SK-N-SH treated with all-trans-retinoic acid at 6 μM for 48 hours (cell line): ENCODE measurements at regions not wholly inside any gene's neighbourhood (a gene's known extent, or its start where the extent isn't known, plus 50 kb on each side); places are given as distances from the start of the nearest gene placed in this dataset.

ENCODE experiments used
- ATAC-seq: fragments of 200-7000 bp; cut with Tn5 transposase; 3 replicates; pipeline ENCODE4 v1.9.1; 2020; ENCODE audit warnings: mild to moderate bottlenecking, moderate library complexity
- ARNTL ChIP-seq: fragments of 450-650 bp; formaldehyde crosslinking; IDR thresholded peaks from 2 replicates; pipeline ENCODE4 v1.5.0; 2020; ENCODE audit warnings: low read depth, mild to moderate bottlenecking, moderate library complexity, borderline replicate concordance
- BACH2 ChIP-seq: fragments of 250-450 bp; sonication (Bioruptor Pico); IDR thresholded peaks from 2 replicates; pipeline ENCODE4 v1.9.0; 2021; ENCODE audit warnings: mild to moderate bottlenecking, borderline replicate concordance
- CREB5 ChIP-seq: fragments of 250-450 bp; sonication (Bioruptor Pico); IDR thresholded peaks from 2 replicates; pipeline ENCODE4 v1.5.1; 2020; ENCODE audit warnings: low read depth, mild to moderate bottlenecking, moderate library complexity
- CSDC2 ChIP-seq: fragments of 250-450 bp; sonication (Bioruptor Pico); IDR thresholded peaks from 2 replicates; pipeline ENCODE4 v1.5.0; 2020; ENCODE audit warnings: mild to moderate bottlenecking, moderate library complexity
- CSRNP3 ChIP-seq: fragments of 250-450 bp; sonication (Bioruptor Pico); IDR thresholded peaks from 2 replicates; pipeline ENCODE4 v1.5.1; 2021; ENCODE audit warnings: mild to moderate bottlenecking, moderate library complexity
- ESRRG ChIP-seq: fragments of 250-450 bp; sonication (Bioruptor Pico); IDR thresholded peaks from 2 replicates; pipeline ENCODE4 v1.6.1; 2021; ENCODE audit warnings: mild to moderate bottlenecking
- GLIS3 ChIP-seq: fragments of 250-450 bp; sonication (Bioruptor Pico); IDR thresholded peaks from 2 replicates; pipeline ENCODE4 v1.5.0; 2020; ENCODE audit warnings: mild to moderate bottlenecking, moderate library complexity
- ISL1 ChIP-seq: fragments of 250-450 bp; sonication (Bioruptor Pico); IDR thresholded peaks from 2 replicates; pipeline ENCODE4 v2.1.2; 2022; ENCODE audit warnings: mild to moderate bottlenecking, moderate library complexity
- OSR1 ChIP-seq: fragments of 250-450 bp; sonication (Bioruptor Pico); IDR thresholded peaks from 2 replicates; pipeline ENCODE4 v1.8.0; 2022; ENCODE audit warnings: moderate library complexity, mild to moderate bottlenecking, inconsistent platforms
- PATZ1 ChIP-seq: fragments of 250-450 bp; sonication (Bioruptor Pico); IDR thresholded peaks from 2 replicates; pipeline ENCODE4 v1.8.0; 2020; ENCODE audit warnings: mild to moderate bottlenecking, moderate library complexity, borderline replicate concordance
- POU6F1 ChIP-seq: fragments of 250-450 bp; sonication (Bioruptor Pico); IDR thresholded peaks from 2 replicates; pipeline ENCODE4 v1.8.0; 2021; ENCODE audit warnings: low read depth, mild to moderate bottlenecking, moderate library complexity, borderline replicate concordance
- PPARA ChIP-seq: fragments of 250-450 bp; sonication (Bioruptor Pico); IDR thresholded peaks from 2 replicates; pipeline ENCODE4 v1.5.0; 2020; ENCODE audit warnings: mild to moderate bottlenecking, borderline replicate concordance
- RARB ChIP-seq: fragments of 250-450 bp; sonication (Bioruptor Pico); IDR thresholded peaks from 2 replicates; pipeline ENCODE4 v1.8.0; 2021; ENCODE audit warnings: mild to moderate bottlenecking, moderate library complexity
- SNAI2 ChIP-seq: fragments of 250-450 bp; sonication (Bioruptor Pico); IDR thresholded peaks from 2 replicates; pipeline ENCODE4 v1.5.0; 2020; ENCODE audit warnings: mild to moderate bottlenecking, moderate library complexity
- TCF4 ChIP-seq: fragments of 250-450 bp; sonication (Bioruptor Pico); IDR thresholded peaks from 2 replicates; pipeline ENCODE4 v1.8.0; 2021; ENCODE audit warnings: mild to moderate bottlenecking, moderate library complexity, borderline replicate concordance
- TOX ChIP-seq: fragments of 250-450 bp; sonication (Bioruptor Pico); IDR thresholded peaks from 2 replicates; pipeline ENCODE4 v1.8.0; 2021; ENCODE audit warnings: mild to moderate bottlenecking, moderate library complexity, borderline replicate concordance
- TSHZ2 ChIP-seq: fragments of 250-450 bp; sonication (Bioruptor Pico); IDR thresholded peaks from 2 replicates; pipeline ENCODE4 v1.5.0; 2020; ENCODE audit warnings: mild to moderate bottlenecking, moderate library complexity
- ZC3H10 ChIP-seq: fragments of 250-450 bp; sonication (Bioruptor Pico); IDR thresholded peaks from 2 replicates; pipeline ENCODE4 v1.5.1; 2021; ENCODE audit warnings: mild to moderate bottlenecking, moderate library complexity
- ZFP3 ChIP-seq: fragments of 250-450 bp; sonication (Bioruptor Pico); IDR thresholded peaks from 2 replicates; pipeline ENCODE4 v1.5.0; 2020; ENCODE audit warnings: mild to moderate bottlenecking, moderate library complexity
- ZFP30 ChIP-seq: fragments of 450-650 bp; formaldehyde crosslinking; IDR thresholded peaks from 2 replicates; pipeline ENCODE4 v1.5.0; 2022; ENCODE audit warnings: mild to moderate bottlenecking, moderate library complexity
- ZNF565 ChIP-seq: fragments of 450-650 bp; formaldehyde crosslinking; conservative IDR thresholded peaks from 2 replicates; pipeline ENCODE4 v1.5.0; 2020; ENCODE audit warnings: low read depth, mild to moderate bottlenecking, moderate library complexity
- ZNF70 ChIP-seq: fragments of 450-650 bp; formaldehyde crosslinking; IDR thresholded peaks from 2 replicates; pipeline ENCODE4 v1.5.0; 2020; ENCODE audit warnings: mild to moderate bottlenecking, moderate library complexity
- ZNF8 ChIP-seq: fragments of 450-650 bp; formaldehyde crosslinking; IDR thresholded peaks from 2 replicates; pipeline ENCODE4 v1.5.0; 2020; ENCODE audit warnings: mild to moderate bottlenecking, moderate library complexity

GRCh38 chr2:123502931-123503330 lies 522.2 kb upstream of the CNTNAP5 start:
- no peak for ATAC-seq
- TF ChIP-seq ZNF70 (CRISPR knock-in tag) (no peak), ISL1 (no peak), SNAI2 (CRISPR knock-in tag) (no peak), PPARA (CRISPR knock-in tag) (no peak), CSRNP3 (CRISPR knock-in tag) (no peak), RARB (CRISPR knock-in tag) (no peak), POU6F1 (CRISPR knock-in tag) (no peak), CSDC2 (CRISPR knock-in tag) (no peak), ESRRG (CRISPR knock-in tag) (no peak), ZC3H10 (CRISPR knock-in tag) (no peak), ZFP30 (CRISPR knock-in tag) (no peak), GLIS3 (no peak), ZNF565 (CRISPR knock-in tag) (no peak)
- TF ChIP-seq, all 23 proteins: peak for 0

GRCh38 chr2:123512547-123512946 lies 512.5 kb upstream of the CNTNAP5 start:
- TF ChIP-seq ZNF70 (CRISPR knock-in tag) = no peak
- no peak for TF ChIP-seq CSDC2 (CRISPR knock-in tag)
- no peak for TF ChIP-seq TSHZ2 (CRISPR knock-in tag)
- TF ChIP-seq ZFP3 (CRISPR knock-in tag) = no peak
- no peak for TF ChIP-seq GLIS3
- TF ChIP-seq ZFP30 (CRISPR knock-in tag) = no peak
- TF ChIP-seq ISL1 = no peak
- TF ChIP-seq BACH2 (CRISPR knock-in tag) = no peak
- no peak for TF ChIP-seq ESRRG (CRISPR knock-in tag)
- TF ChIP-seq RARB (CRISPR knock-in tag) = no peak
- no peak for TF ChIP-seq ZC3H10 (CRISPR knock-in tag)
- TF ChIP-seq OSR1 (CRISPR knock-in tag) = no peak
- TF ChIP-seq CSRNP3 (CRISPR knock-in tag) = no peak
- TF ChIP-seq TCF4 = no peak
- no peak for TF ChIP-seq ZNF565 (CRISPR knock-in tag)
- TF ChIP-seq CREB5 (CRISPR knock-in tag) = no peak
- TF ChIP-seq ARNTL (CRISPR knock-in tag) = no peak
- no peak for TF ChIP-seq ZNF8 (CRISPR knock-in tag)
- ATAC-seq = no peak

- ATAC-seq = no peak
- TF ChIP-seq ZC3H10 (CRISPR knock-in tag) (no peak), PPARA (CRISPR knock-in tag) (no peak), SNAI2 (CRISPR knock-in tag) (no peak), ZNF8 (CRISPR knock-in tag) (no peak), ZNF565 (CRISPR knock-in tag) (no peak), TOX (CRISPR knock-in tag) (no peak), CREB5 (CRISPR knock-in tag) (no peak), BACH2 (CRISPR knock-in tag) (no peak), RARB (CRISPR knock-in tag) (no peak), CSDC2 (CRISPR knock-in tag) (no peak), PATZ1 (CRISPR knock-in tag) (no peak), TCF4 (no peak), CSRNP3 (CRISPR knock-in tag) (no peak)
Measured at GRCh38 chr2:123513351-123513750, 511.7 kb upstream of the CNTNAP5 start.
